H1 (cell line): ENCODE measurements at regions not wholly inside any gene's neighbourhood (a gene's known extent, or its start where the extent isn't known, plus 50 kb on each side); places are given as distances from the start of the nearest gene placed in this dataset.

Source experiments
- CTCF ChIA-PET: fragments of 300-600 bp; sonication (Branson Sonifier 250); formaldehyde crosslinking; loops from one replicate; lab custom pipeline; 2021; ENCODE audit not compliant: partially characterized antibody; lab: Charles Lee
- POLR2A ChIA-PET: fragments of 300-600 bp; sonication (Branson Sonifier 250); formaldehyde crosslinking; loops from one replicate; lab custom pipeline; 2021; ENCODE audit warnings: inconsistent platforms; ENCODE audit not compliant: partially characterized antibody; lab: Charles Lee
- DNase-seq, 2 experiments: peaks; one replicate each; pipeline versions ENCODE4 v3.0.0 to v3.0.0-alpha.2; 2010 to 2022; ENCODE audit warnings: low spot score in 2 of 2, low read depth in 1 of 2, mixed read lengths in 1 of 2
- FAIRE-seq: peaks from 2 replicates; lab custom pipeline; 2011; peaks lifted over from hg19 to GRCh38; lab: Jason Lieb, UNC
- H2AFZ ChIP-seq: 2 replicates; pipeline ENCODE4 v1.8.1; 2012; ENCODE audit warnings: low read length, inconsistent platforms
- H2AK5ac ChIP-seq: 2 replicates; pipeline ENCODE4 v1.6.1; 2013; ENCODE audit warnings: low read depth, low read length
- H2BK120ac ChIP-seq: replicated peaks from 2 replicates; pipeline ENCODE3; 2013; ENCODE audit warnings: low read depth, low read length, inconsistent platforms
- H2BK12ac ChIP-seq: 2 replicates; pipeline ENCODE4 v1.6.1; 2013; ENCODE audit warnings: low read depth, low read length
- H2BK15ac ChIP-seq: 2 replicates; pipeline ENCODE4 v1.6.1; 2013; ENCODE audit warnings: low read length
- H2BK20ac ChIP-seq: 2 replicates; pipeline ENCODE4 v1.6.1; 2013; ENCODE audit warnings: low read length
- H2BK5ac ChIP-seq: 2 replicates; pipeline ENCODE4 v1.6.1; 2013; ENCODE audit warnings: low read depth, low read length
- H3K14ac ChIP-seq: 2 replicates; pipeline ENCODE4 v1.6.1; 2013; ENCODE audit warnings: inconsistent platforms; ENCODE audit not compliant: insufficient read length
- H3K18ac ChIP-seq: 2 replicates; pipeline ENCODE4 v1.6.1; 2013; ENCODE audit warnings: low read length; ENCODE audit errors: extremely low read depth
- H3K23ac ChIP-seq: 2 replicates; pipeline ENCODE4 v1.6.1; 2013; ENCODE audit warnings: inconsistent platforms; ENCODE audit not compliant: insufficient read length
- H3K23me2 ChIP-seq: 2 replicates; pipeline ENCODE4 v1.6.1; 2013; ENCODE audit warnings: low read depth, low read length
- H3K27ac ChIP-seq: 2 replicates; pipeline ENCODE4 v1.6.1; 2011; ENCODE audit warnings: low read depth, low read length, inconsistent platforms
- H3K27me3 ChIP-seq, 4 experiments: replicated peaks in 1 of 4; 1 replicate in 1 of 4; 2 replicates in 3 of 4; pipeline versions ENCODE4 v1.6.1 to v1.8.1; 2011 to 2013; ENCODE audit warnings: low read length in 3 of 4, mild to moderate bottlenecking in 3 of 4, inconsistent platforms in 2 of 4, mixed read lengths in 2 of 4, moderate library complexity in 1 of 4; ENCODE audit not compliant: control insufficient read depth in 3 of 4, insufficient read depth in 3 of 4; ENCODE audit errors: extremely low read depth in 1 of 4
- H3K36me3 ChIP-seq, 4 experiments: 2 replicates each; pipeline versions ENCODE4 v1.6.1 to v1.8.1; 2011 to 2013; ENCODE audit warnings: mild to moderate bottlenecking in 4 of 4, low read length in 3 of 4, moderate library complexity in 2 of 4, control low read depth in 1 of 4, inconsistent platforms in 1 of 4; ENCODE audit not compliant: insufficient read depth in 4 of 4, control insufficient read depth in 2 of 4
- H3K4ac ChIP-seq: replicated peaks from 2 replicates; pipeline ENCODE3; 2013; ENCODE audit warnings: low read length, low read depth, mixed read lengths, inconsistent platforms; ENCODE audit not compliant: insufficient read length
- H3K4me1 ChIP-seq, 4 experiments: replicated peaks in 1 of 4; 1 replicate in 1 of 4; 2 replicates in 3 of 4; pipeline versions ENCODE4 v1.6.1 to v1.8.1; 2011 to 2013; ENCODE audit warnings: low read length in 3 of 4, inconsistent platforms in 2 of 4, mixed read lengths in 1 of 4; ENCODE audit not compliant: insufficient read depth in 4 of 4, control insufficient read depth in 3 of 4
- H3K4me2 ChIP-seq, 2 experiments: 2 replicates each; pipeline versions ENCODE4 v1.6.1 to v1.8.1; 2011 to 2013; ENCODE audit warnings: low read depth in 2 of 2, low read length in 2 of 2, control low read depth in 1 of 2, inconsistent platforms in 1 of 2, mild to moderate bottlenecking in 1 of 2; ENCODE audit not compliant: insufficient read depth in 1 of 2
- H3K4me3 ChIP-seq, 4 experiments: fragments of 200-600, 300-600 bp in 1 of 4; sonication (generic), shearing (Covaris generic), sonication (Bioruptor Twin) in 1 of 4; 2 replicates each; pipeline versions ENCODE4 v1.5.1 to v1.8.1; 2011 to 2016; ENCODE audit warnings: low read length in 4 of 4, low read depth in 3 of 4, control low read depth in 2 of 4, inconsistent platforms in 2 of 4, mild to moderate bottlenecking in 2 of 4, mixed read lengths in 1 of 4, moderate library complexity in 1 of 4; ENCODE audit not compliant: insufficient read depth in 2 of 4; ENCODE audit errors: extremely low read depth in 1 of 4
- H3K56ac ChIP-seq: replicated peaks from 2 replicates; pipeline ENCODE3; 2013; ENCODE audit warnings: low read depth, mild to moderate bottlenecking, mixed read lengths, low read length, inconsistent platforms; ENCODE audit not compliant: insufficient read length
- H3K79me1 ChIP-seq: 2 replicates; pipeline ENCODE4 v1.6.1; 2013; ENCODE audit warnings: low read depth, low read length, control low read depth
- H3K79me2 ChIP-seq, 2 experiments: 2 replicates each; pipeline versions ENCODE4 v1.6.1 to v1.8.1; 2012 to 2013; ENCODE audit warnings: low read length in 2 of 2, mild to moderate bottlenecking in 2 of 2, inconsistent platforms in 1 of 2; ENCODE audit not compliant: insufficient read depth in 2 of 2, control insufficient read depth in 1 of 2
- H3K9ac ChIP-seq, 4 experiments: replicated peaks in 1 of 4; 1 replicate in 1 of 4; 2 replicates in 3 of 4; pipeline versions ENCODE4 v1.6.1 to v1.8.1; 2011 to 2013; ENCODE audit warnings: low read depth in 3 of 4, low read length in 3 of 4, control low read depth in 2 of 4, mild to moderate bottlenecking in 2 of 4, moderate library complexity in 2 of 4, inconsistent platforms in 1 of 4; ENCODE audit errors: extremely low read depth in 1 of 4
- H3K9me3 ChIP-seq, 2 experiments: 2 replicates each; pipeline versions ENCODE4 v1.6.1 to v1.8.1; 2012 to 2013; ENCODE audit warnings: mild to moderate bottlenecking in 2 of 2, moderate library complexity in 2 of 2, control low read depth in 1 of 2, inconsistent platforms in 1 of 2, low read depth in 1 of 2, low read length in 1 of 2, mixed read lengths in 1 of 2; ENCODE audit not compliant: insufficient read depth in 2 of 2
- H4K20me1 ChIP-seq, 2 experiments: replicated peaks in 1 of 2; 2 replicates each; pipeline versions ENCODE3 to v1.8.1; 2011 to 2013; ENCODE audit warnings: inconsistent platforms in 2 of 2, low read length in 2 of 2, mild to moderate bottlenecking in 1 of 2; ENCODE audit not compliant: insufficient read depth in 2 of 2, control insufficient read depth in 1 of 2
- H4K5ac ChIP-seq: 2 replicates; pipeline ENCODE4 v1.6.1; 2013; ENCODE audit warnings: low read length, low read depth, mixed read lengths, inconsistent platforms; ENCODE audit not compliant: insufficient read length
- H4K8ac ChIP-seq: 2 replicates; pipeline ENCODE4 v1.8.0; 2013; ENCODE audit warnings: mild to moderate bottlenecking, moderate library complexity, low read length, inconsistent platforms; ENCODE audit not compliant: insufficient read depth; ENCODE audit errors: extremely low read depth
- H4K91ac ChIP-seq: replicated peaks from 2 replicates; pipeline ENCODE3; 2013; ENCODE audit warnings: low read length, mixed read lengths, inconsistent platforms; ENCODE audit not compliant: insufficient read length
- SIX5 ChIP-seq: IDR thresholded peaks from 2 replicates; pipeline ENCODE4 v1.6.1; 2011; ENCODE audit warnings: mild to moderate bottlenecking, low read depth, low read length
- SP1 ChIP-seq: IDR thresholded peaks from 2 replicates; pipeline ENCODE4 v1.6.1; 2011; ENCODE audit warnings: low read depth, low read length
- SP2 ChIP-seq: IDR thresholded peaks from 2 replicates; pipeline ENCODE4 v1.6.1; 2012; ENCODE audit warnings: mild to moderate bottlenecking, low read length, inconsistent platforms
- TCF12 ChIP-seq: IDR thresholded peaks from 2 replicates; pipeline ENCODE4 v1.6.1; 2011; ENCODE audit warnings: low read depth, mild to moderate bottlenecking, low read length
- WGBS, 2 experiments: shearing (Covaris generic) in 1 of 2; methylation state at CpG; one replicate each; pipeline versions ENCODE4 v1.1.6 to v1.1.7; 2013 to 2015; ENCODE audit warnings: low lambda C conversion rate in 2 of 2, mixed read lengths in 2 of 2, inconsistent platforms in 1 of 2, low coverage in 1 of 2, missing lambda C conversion rate in 1 of 2; ENCODE audit not compliant: insufficient replicate concordance in 2 of 2, insufficient coverage in 1 of 2, insufficient read length in 1 of 2; ENCODE audit errors: extremely low coverage in 1 of 2, missing lambda C conversion rate in 1 of 2; 5-methylcytosine and 5-hydroxymethylcytosine counted together

DNA sequence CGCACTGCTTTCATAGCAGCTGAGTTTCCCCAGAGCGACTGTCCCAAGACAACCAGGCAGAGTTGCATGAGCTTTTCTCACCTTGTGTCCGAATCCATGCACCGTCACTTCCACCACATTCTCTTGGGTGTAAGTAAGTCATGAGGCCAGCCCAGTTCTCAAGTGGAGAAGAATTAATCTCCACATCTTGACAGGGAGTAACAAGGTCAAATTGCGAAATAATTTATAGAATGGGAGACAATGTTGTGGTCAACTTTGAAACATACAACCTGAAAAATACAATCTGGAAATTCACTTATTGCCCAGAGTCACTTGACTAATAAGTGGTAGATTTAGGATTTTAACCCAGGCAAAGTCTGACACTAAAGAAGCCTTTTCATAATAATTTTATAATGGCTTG lies 123.7 kb downstream of the UFM1 start:
- Histone ChIP-seq H3K4me3 (no peak overlapping the region), H3K4me2 (no peak overlapping the region), H3K27me3 (no peaks in the 10 kb centered on the region), H3K36me3 (no peaks in the 10 kb centered on the region), H2BK5ac (no peak overlapping the region), H2AFZ (peak overlapping the region; percentile 81), H3K4ac (no peak overlapping the region), H3K23ac (no peak overlapping the region), H3K9me3 (no peaks in the 10 kb centered on the region; a peak in 1 of 4 replicates), H2BK12ac (no peak overlapping the region), H2BK15ac (no peak overlapping the region), H3K18ac (no peak overlapping the region), H2BK20ac (no peak overlapping the region), H3K79me1 (no peaks in the 10 kb centered on the region), H4K91ac (no peak overlapping the region), H3K9ac (no peak overlapping the region), H2BK120ac (no peak overlapping the region), H4K8ac (no peak overlapping the region), H3K56ac (no peak overlapping the region), H4K5ac (no peak overlapping the region), H3K4me1 (no peaks in the 10 kb centered on the region), H3K14ac (no peak overlapping the region), H3K27ac (no peak overlapping the region), H2AK5ac (no peak overlapping the region), H3K23me2 (no peaks in the 10 kb centered on the region), H3K79me2 (no peaks in the 10 kb centered on the region), H4K20me1 (no peaks in the 10 kb centered on the region)
- POLR2A ChIA-PET, result interaction anchor here (0.6 kb wide), 1 partner anchor 15 kb away, joined by 3 read pairs; no protein-coding TSS in a partner anchor
- TF ChIP-seq SP2 (no peak), TCF12 (no peak), SP1 (no peak), SIX5 (no peak)
- FAIRE-seq, result no peak
- no peak for DNase-seq
- CTCF ChIA-PET, result interaction anchor here (1.3 kb wide), 1 partner anchor 15 kb away, joined by 3 read pairs; no protein-coding TSS in a partner anchor
- 97% methylated on average over 5 of the region's 5 CpGs; no CpG with 5 or more reads in 1 of the 2 experiments for WGBS, 2 experiments
